ENCODE measurements at regions not wholly inside any gene's neighbourhood (a gene's known extent, or its start where the extent isn't known, plus 50 kb on each side); places are given as distances from the start of the nearest gene placed in this dataset.

- DNase-seq = no peak
These were observed 392.8 kb upstream of the GALNT5 start for GRCh38 chr2:156864753-156865152.

- no peak for DNase-seq
These were observed 390.3 kb upstream of the GALNT5 start for GRCh38 chr2:156867201-156867600.

- DNase-seq = no peak
These were observed 382.8 kb upstream of the GALNT5 start for GRCh38 chr2:156874707-156875106.

- no peak for DNase-seq
These were observed 373.7 kb upstream of the GALNT5 start for GRCh38 chr2:156883804-156884203.

- no peak for DNase-seq
These were observed 373.3 kb upstream of the GALNT5 start for GRCh38 chr2:156884216-156884615.

GRCh38 chr2:156890529-156891148 is 366.9 kb upstream of the GALNT5 start:
- no peak for DNase-seq

GRCh38 chr2:156891609-156892008 is 365.9 kb upstream of the GALNT5 start:
- DNase-seq = no peak

GRCh38 chr2:156892467-156893281 is 364.8 kb upstream of the GALNT5 start:
- DNase-seq = peak in 1 of 2 donors; percentile 20

- DNase-seq = no peak
These were observed 361.2 kb upstream of the GALNT5 start for GRCh38 chr2:156896294-156896693.

- DNase-seq = no peak
These were observed 360.0 kb upstream of the GALNT5 start for GRCh38 chr2:156897548-156897947.

GRCh38 chr2:156901373-156902031 is 356.0 kb upstream of the GALNT5 start:
- no peak for DNase-seq

GRCh38 chr2:156903335-156903734 is 354.2 kb upstream of the GALNT5 start:
- no peak for DNase-seq

- no peak for DNase-seq
These were observed 349.7 kb upstream of the GALNT5 start for GRCh38 chr2:156907806-156908205.

- no peak for DNase-seq
These were observed 348.7 kb upstream of the GALNT5 start for GRCh38 chr2:156908825-156909224.

GRCh38 chr2:156909983-156910382 is 347.5 kb upstream of the GALNT5 start:
- no peak for DNase-seq

- DNase-seq = no peak
These were observed 342.2 kb upstream of the GALNT5 start for GRCh38 chr2:156915332-156915731.

GRCh38 chr2:156918410-156918809 is 339.1 kb upstream of the GALNT5 start:
- no peak for DNase-seq

GRCh38 chr2:156930423-156930822 is 327.1 kb upstream of the GALNT5 start:
- no peak for DNase-seq

GRCh38 chr2:156933645-156934225 is 323.8 kb upstream of the GALNT5 start:
- DNase-seq = no peak

- DNase-seq = no peak
These were observed 321.9 kb upstream of the GALNT5 start for GRCh38 chr2:156935616-156936015.

GRCh38 chr2:156937430-156937829 is 320.1 kb upstream of the GALNT5 start:
- no peak for DNase-seq

- no peak for DNase-seq
These were observed 312.6 kb upstream of the GALNT5 start for GRCh38 chr2:156944871-156945270.

GRCh38 chr2:156947261-156947660 is 310.2 kb upstream of the GALNT5 start:
- no peak for DNase-seq

GRCh38 chr2:156955701-156956100 is 301.8 kb upstream of the GALNT5 start:
- no peak for DNase-seq

Measured in hippocampal formation (tissue), 2 donors.